Psoas muscle (tissue), 7 donors: ENCODE measurements at regions not wholly inside any gene's neighbourhood (a gene's known extent, or its start where the extent isn't known, plus 50 kb on each side); places are given as distances from the start of the nearest gene placed in this dataset.

Experiments used
- ATAC-seq, 4 donors: fragments of 200-7000 bp; cut with Tn5 transposase; one replicate each; pipeline ENCODE4 v1.9.1; 2020; ENCODE audit warnings: moderate library complexity in 3 of 4, mild to moderate bottlenecking in 2 of 4
- DNase-seq, 2 donors: peaks; one replicate each; pipeline ENCODE4 v3.0.0-alpha.2; 2020
- H3K27ac ChIP-seq: fragments of 200-600 bp; one replicate; pipeline ENCODE4 v1.8.0; 2022
- H3K27me3 ChIP-seq, 3 donors: fragments of 200-600 bp in 1 of 3; one replicate each; pipeline versions ENCODE4 v1.6.1 to v1.8.0; 2013 to 2022; ENCODE audit warnings: low read length in 2 of 3, mild to moderate bottlenecking in 2 of 3, moderate library complexity in 1 of 3; ENCODE audit not compliant: insufficient read depth in 3 of 3
- H3K36me3 ChIP-seq, 2 donors: fragments of 200-600 bp in 1 of 2; one replicate each; pipeline versions ENCODE4 v1.6.1 to v1.8.0; 2013 to 2022; ENCODE audit warnings: low read depth in 1 of 2, mild to moderate bottlenecking in 1 of 2, moderate library complexity in 1 of 2; ENCODE audit not compliant: insufficient read depth in 1 of 2
- H3K4me1 ChIP-seq: fragments of 200-600 bp; one replicate; pipeline ENCODE4 v1.8.0; 2022
- H3K4me3 ChIP-seq: fragments of 200-600 bp; one replicate; pipeline ENCODE4 v1.8.0; 2022; ENCODE audit warnings: mild to moderate bottlenecking
- H3K9me3 ChIP-seq: fragments of 200-600 bp; one replicate; pipeline ENCODE4 v1.8.0; 2022
- WGBS, 3 donors: extraction: QIAGEN DNeasy Blood & Tissue Kit; methylation state at CpG; one replicate each; pipeline versions ENCODE4 v1.1.6 to v1.1.7; 2013; 5-methylcytosine and 5-hydroxymethylcytosine counted together
- intact Hi-C, 2 donors: fragments of 100-400 bp; cut with DNase I; formaldehyde crosslinking; loops; one replicate each; pipeline versions ENCODE4 v1.11.0 to v1.14.2; 2022
- TF ChIP-seq, protein P1 (sequence below): fragments of 200-600 bp; IDR thresholded peaks from one replicate; pipeline ENCODE4 v1.8.0; 2022; ENCODE audit warnings: antibody characterized with exemption
- donor health status: healthy with polysubstance abuse.
- donor health status: DM: no; HTN: no; CAD: no; lungs with moderate emphysema.
- donor health status: Bipolar disorder and iron deficiency.
- donor health status: healthy.
- donor health status: DM: yes; HTN: yes; CAD: no.
- donor health status: DM: no; HTN: no; CAD: no.
- donor health status: DM: yes; HTN: yes; CAD: no.

DNA sequence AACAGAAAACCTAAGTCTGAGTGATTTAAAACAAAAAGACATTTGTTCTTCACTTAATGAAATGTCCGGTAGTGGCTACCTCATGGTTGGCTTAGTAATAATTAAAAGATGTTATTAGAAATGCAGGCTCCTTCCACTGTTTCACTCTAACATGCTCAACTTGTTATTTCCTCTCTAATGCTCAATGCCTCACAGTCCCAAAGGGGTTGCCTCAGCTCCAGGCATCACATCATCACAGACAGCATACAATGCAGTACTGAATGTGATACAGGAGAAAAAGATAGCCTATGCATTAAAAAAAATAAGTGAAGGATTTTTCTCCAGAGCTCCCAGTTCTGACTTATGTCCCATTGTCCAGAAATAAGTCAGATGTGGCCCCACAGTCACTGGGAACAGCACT lies 1077.0 kb upstream of the TMEM132C start:
- no peaks in the 10 kb centered on the region for H3K9me3 ChIP-seq
- no peaks in the 10 kb centered on the region for H3K36me3 ChIP-seq
- 92 to 100% (median 98%) methylated on average over 1 of the region's 1 CpG for WGBS, 3 donors
- TF ChIP-seq, protein P1, sequence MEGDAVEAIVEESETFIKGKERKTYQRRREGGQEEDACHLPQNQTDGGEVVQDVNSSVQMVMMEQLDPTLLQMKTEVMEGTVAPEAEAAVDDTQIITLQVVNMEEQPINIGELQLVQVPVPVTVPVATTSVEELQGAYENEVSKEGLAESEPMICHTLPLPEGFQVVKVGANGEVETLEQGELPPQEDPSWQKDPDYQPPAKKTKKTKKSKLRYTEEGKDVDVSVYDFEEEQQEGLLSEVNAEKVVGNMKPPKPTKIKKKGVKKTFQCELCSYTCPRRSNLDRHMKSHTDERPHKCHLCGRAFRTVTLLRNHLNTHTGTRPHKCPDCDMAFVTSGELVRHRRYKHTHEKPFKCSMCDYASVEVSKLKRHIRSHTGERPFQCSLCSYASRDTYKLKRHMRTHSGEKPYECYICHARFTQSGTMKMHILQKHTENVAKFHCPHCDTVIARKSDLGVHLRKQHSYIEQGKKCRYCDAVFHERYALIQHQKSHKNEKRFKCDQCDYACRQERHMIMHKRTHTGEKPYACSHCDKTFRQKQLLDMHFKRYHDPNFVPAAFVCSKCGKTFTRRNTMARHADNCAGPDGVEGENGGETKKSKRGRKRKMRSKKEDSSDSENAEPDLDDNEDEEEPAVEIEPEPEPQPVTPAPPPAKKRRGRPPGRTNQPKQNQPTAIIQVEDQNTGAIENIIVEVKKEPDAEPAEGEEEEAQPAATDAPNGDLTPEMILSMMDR = no peak
- H3K4me3 ChIP-seq = no peak overlapping the region
- no peak for DNase-seq
- no peaks in the 10 kb centered on the region for H3K27me3 ChIP-seq
- no peak for ATAC-seq
- no peaks in the 10 kb centered on the region for H3K4me1 ChIP-seq
- intact Hi-C loops = no loop called here
- no peak overlapping the region for H3K27ac ChIP-seq

DNA sequence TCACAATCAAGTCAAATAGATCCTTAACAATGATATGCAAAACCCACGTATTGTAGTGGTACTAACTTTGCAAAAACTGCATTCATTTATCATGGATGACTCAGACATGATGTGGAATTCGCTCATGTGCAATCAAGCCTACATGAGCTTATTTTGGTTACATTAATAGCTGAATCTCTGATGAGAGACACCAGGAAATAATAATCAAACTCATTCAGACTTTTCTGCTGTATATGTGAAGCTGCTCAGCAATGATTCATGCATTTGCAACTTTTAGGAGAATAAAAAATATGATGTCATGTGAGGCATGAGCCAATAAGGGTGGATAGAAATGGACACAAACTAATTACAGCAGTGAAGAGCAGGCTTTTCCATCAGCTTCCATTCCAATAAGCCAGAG lies 1075.8 kb upstream of the TMEM132C start:
- TF ChIP-seq, protein P1 = no peak
- no peaks in the 10 kb centered on the region for H3K27me3 ChIP-seq
- H3K36me3 ChIP-seq = no peaks in the 10 kb centered on the region
- ATAC-seq = no peak
- no peaks in the 10 kb centered on the region for H3K4me1 ChIP-seq
- H3K4me3 ChIP-seq = no peak overlapping the region
- H3K9me3 ChIP-seq = no peaks in the 10 kb centered on the region
- no peak overlapping the region for H3K27ac ChIP-seq
- DNase-seq = no peak
- 73 to 83% (median 77%) methylated on average over 2 of the region's 2 CpGs for WGBS, 3 donors
- intact Hi-C loops = no loop called here

DNA sequence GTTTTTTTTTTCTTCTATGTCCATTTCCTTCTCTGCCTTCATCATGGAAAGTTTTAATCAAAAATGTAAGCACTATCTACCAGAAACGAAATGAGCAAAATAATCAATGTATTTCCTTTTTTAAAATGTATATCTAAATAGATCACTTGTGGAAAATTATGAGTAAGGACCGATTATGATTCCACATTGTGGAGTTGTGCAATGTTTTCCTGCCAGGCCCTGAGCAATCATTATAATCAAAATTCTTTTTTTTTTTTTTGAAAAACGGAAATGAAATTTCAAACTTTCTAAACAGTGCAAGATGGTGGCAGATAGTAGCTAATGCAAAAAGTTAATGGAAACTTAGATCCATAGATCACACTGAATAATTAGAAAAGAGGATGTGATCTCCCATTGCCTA lies 1074.6 kb upstream of the TMEM132C start:
- Histone ChIP-seq H3K27me3 (no peaks in the 10 kb centered on the region), H3K4me1 (no peaks in the 10 kb centered on the region), H3K9me3 (no peaks in the 10 kb centered on the region), H3K4me3 (no peak overlapping the region), H3K27ac (no peak overlapping the region), H3K36me3 (no peaks in the 10 kb centered on the region)
- TF ChIP-seq, protein P1 = no peak
- WGBS, 3 donors = 54 to 70% (median 68%) methylated on average over 3 of the region's 3 CpGs
- no peak for ATAC-seq
- DNase-seq = no peak
- intact Hi-C loops = no loop called here

DNA sequence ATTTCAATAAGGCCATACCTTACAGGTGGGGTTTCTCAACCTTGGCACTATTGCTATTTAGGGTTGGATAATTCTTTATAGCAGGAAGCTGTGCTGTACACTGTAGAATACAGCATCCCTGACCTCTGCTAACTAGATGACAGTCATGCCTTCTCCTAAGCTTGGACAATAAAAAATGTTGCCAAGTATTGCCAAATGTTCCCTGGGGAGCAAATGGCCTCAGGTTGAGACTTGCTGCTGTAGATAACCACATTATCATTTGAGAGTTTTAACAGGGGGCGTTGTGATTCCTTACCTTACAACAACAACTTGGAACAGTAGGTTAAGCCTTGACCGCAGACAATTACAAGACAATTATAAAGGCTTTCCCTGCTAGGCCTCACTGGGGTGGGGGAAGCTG lies 1073.6 kb upstream of the TMEM132C start:
- Histone ChIP-seq H3K27ac (no peak overlapping the region), H3K4me1 (no peaks in the 10 kb centered on the region), H3K36me3 (no peaks in the 10 kb centered on the region), H3K27me3 (no peaks in the 10 kb centered on the region), H3K9me3 (no peaks in the 10 kb centered on the region), H3K4me3 (no peak overlapping the region)
- TF ChIP-seq, protein P1 = no peak
- intact Hi-C loops = no loop called here
- no peak for DNase-seq
- ATAC-seq = no peak
- 92 to 98% (median 92%) methylated on average over 2 of the region's 2 CpGs for WGBS, 3 donors

DNA sequence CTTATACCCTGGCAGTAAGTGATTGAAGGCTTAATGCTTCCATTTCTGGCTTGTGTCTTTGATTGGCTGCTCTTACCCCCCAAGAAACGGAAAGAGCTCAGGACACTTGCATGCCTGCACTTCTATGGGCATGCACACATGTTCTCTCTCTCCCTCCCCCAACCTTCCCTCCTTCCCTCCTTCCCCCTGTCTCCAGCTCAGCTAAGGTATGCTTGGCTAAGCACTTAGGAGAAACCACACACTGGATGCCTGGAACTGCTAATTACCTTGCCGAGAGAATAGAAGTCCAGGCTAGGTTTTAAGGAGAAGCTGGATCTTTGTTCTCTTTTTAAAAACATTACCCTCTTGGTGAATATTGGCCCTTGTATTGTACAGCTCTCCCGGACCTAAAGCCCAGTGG lies 1072.8 kb upstream of the TMEM132C start:
- Histone ChIP-seq H3K27ac (no peak overlapping the region), H3K27me3 (no peaks in the 10 kb centered on the region), H3K4me1 (no peaks in the 10 kb centered on the region), H3K36me3 (no peaks in the 10 kb centered on the region), H3K4me3 (no peak overlapping the region), H3K9me3 (no peaks in the 10 kb centered on the region)
- DNase-seq (no peak), ATAC-seq (no peak)
- TF ChIP-seq, protein P1 = no peak
- 73 to 80% (median 74%) methylated on average over 3 of the region's 3 CpGs for WGBS, 3 donors
- intact Hi-C loops = no loop called here
